Stimulated activated CD8-positive, alpha-beta memory T cell treated with anti-CD3 and anti-CD28 coated beads, Interleukin-2, amount 100 ng/mL, for 1 hour (primary cell): ENCODE measurements at regions not wholly inside any gene's neighbourhood (a gene's known extent, or its start where the extent isn't known, plus 50 kb on each side); places are given as distances from the start of the nearest gene placed in this dataset.

ENCODE experiments used
- DNase-seq, 2 donors: peaks; one replicate each; pipeline ENCODE4 v3.0.0-alpha.2; 2020; ENCODE audit warnings: low read depth in 2 of 2

DNA sequence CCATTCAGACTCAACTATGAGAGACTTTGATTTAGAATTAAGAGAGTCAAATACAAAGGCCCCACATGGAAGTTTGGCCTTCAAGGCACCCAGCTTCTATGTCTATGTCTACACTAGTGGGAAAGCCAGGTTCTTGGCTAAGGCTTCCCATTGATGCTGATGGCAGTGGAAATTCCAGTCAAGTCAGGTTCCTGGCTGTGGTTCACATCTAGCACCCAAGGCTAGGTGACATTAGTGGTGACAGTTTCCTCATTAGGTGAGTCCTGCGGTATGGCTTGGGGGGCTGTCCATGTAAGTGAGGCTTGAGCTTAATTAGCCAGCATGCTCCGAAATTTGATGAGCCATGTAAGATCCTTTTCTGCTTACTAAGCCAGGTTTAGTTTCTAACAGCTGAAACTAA lies 460.9 kb downstream of the RMST start:
- DNase-seq = no peak

DNA sequence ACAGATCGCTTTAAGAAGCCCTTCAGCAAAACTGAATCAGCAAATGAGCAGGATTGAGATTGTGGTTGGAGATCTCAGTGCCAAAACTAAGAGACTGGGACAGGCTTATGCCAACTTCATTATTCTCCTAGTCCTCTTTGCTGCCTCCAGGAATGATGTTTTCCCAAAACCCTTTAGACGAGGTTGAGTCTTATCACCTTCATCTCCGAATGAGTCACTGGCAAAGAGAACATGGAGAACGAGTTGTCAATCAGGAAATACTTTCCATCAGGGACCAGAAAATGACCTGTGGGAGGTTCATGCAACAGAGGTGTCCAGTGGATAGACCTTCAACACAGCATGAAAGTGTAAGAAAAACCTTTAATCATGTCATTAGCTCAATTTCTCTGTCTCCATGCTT lies 461.5 kb downstream of the RMST start:
- no peak for DNase-seq

DNA sequence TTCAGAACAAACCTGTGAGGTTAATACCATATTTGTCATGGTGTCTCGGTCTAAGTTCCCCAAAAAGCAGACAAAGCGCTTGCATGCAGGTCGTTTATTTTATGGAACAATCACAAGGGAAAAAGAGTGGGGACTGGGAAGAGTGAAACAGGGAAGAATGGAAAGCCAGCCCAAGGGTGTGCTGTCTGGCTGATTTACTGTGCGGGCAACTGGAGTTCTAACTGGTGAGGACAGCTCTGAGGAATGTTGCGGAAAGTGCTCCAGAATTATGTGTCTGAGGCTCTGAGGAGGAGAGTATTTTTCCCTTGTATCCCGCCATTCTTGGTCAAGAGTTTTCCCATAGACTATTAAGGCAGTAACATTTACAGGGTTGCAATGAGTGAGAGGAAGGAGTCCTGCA lies 465.4 kb downstream of the RMST start:
- no peak for DNase-seq

GRCh38 chr12:97936165-97936564 lies 473.6 kb downstream of the RMST start:
- no peak for DNase-seq

- DNase-seq = no peak
Measured at GRCh38 chr12:97938031-97938430, 475.4 kb downstream of the RMST start.

- DNase-seq = no peak
Measured at GRCh38 chr12:97939156-97939555, 476.6 kb downstream of the RMST start.

- no peak for DNase-seq
Measured at GRCh38 chr12:97940105-97940504, 477.5 kb downstream of the RMST start.

- DNase-seq = no peak
Measured at GRCh38 chr12:97940629-97941028, 478.0 kb downstream of the RMST start.

DNA sequence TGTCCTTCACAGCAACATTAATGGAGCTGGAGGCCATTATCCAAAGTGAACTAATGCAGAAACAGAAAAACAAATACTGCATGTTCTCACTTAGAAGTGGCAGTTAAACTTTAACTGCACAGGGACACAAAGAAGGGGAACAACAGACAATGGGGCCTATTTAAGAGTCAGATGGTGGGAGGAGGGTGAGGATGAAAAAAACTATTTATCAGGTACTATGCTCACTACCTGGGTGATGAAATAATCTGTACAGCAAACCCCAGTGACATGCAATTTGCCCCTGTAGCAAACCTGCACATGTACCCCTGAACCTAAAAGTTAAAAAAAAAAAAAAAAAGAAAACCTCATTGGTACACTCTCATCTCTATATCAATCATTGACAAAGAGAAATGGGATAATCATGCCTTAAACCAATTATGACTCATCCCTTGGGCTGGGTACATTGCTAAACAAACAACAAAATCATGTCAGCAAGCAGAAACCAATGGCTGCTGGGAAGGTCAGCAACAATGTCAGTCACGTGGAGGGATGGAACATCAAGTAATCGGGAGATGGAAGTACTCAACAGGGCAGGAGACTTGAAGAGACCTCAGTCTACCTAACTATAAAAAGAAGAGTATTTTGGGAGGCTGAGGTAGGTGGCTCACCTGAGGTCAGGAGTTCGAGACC lies 479.2 kb downstream of the RMST start:
- DNase-seq = no peak

- DNase-seq = no peak
Measured at GRCh38 chr12:97943359-97943758, 480.8 kb downstream of the RMST start.

DNA sequence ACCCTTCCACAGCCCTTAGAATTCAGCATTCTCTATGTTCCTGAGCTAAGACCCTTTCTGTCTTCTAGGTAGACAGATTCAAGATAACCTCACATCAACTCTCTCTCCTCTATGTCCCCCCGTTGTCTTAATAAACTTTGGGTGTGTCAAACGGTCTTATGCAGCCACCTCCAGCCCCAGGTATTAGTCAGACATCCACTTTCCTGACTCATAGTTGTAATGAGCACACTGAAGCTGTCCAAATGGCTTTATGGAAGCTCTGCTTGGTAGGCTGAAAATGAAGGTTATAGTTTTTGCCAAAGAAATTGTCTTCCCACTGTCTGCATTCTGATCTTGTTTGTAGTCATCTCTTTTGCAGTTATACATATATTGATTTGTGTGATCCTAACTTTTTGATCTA lies 482.0 kb downstream of the RMST start:
- DNase-seq = no peak

GRCh38 chr12:97946701-97947100 lies 484.1 kb downstream of the RMST start:
- no peak for DNase-seq

GRCh38 chr12:97948591-97948990 lies 486.0 kb downstream of the RMST start:
- DNase-seq = no peak

DNA sequence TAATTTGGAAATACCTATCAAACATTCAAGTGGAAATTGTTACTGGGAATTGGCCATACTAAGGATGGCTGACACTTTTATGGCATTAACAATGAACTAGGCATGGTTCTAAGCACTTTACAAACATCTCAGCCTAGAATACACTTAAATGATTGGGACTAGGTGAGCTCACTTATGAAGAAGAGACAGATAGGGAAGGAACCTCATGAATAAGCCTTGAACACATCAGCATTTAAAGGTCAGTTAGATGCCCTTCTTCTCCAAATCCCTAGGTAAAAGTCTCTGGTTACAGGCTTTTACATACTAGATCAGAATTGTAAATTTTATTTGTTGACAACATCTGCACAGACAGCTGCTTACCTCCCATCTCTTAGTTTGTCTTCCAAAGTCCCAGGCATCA lies 488.6 kb downstream of the RMST start:
- no peak for DNase-seq

- DNase-seq = no peak
Measured at GRCh38 chr12:97951717-97952116, 489.1 kb downstream of the RMST start.

- no peak for DNase-seq
Measured at GRCh38 chr12:97957109-97957508, 494.5 kb downstream of the RMST start.

DNA sequence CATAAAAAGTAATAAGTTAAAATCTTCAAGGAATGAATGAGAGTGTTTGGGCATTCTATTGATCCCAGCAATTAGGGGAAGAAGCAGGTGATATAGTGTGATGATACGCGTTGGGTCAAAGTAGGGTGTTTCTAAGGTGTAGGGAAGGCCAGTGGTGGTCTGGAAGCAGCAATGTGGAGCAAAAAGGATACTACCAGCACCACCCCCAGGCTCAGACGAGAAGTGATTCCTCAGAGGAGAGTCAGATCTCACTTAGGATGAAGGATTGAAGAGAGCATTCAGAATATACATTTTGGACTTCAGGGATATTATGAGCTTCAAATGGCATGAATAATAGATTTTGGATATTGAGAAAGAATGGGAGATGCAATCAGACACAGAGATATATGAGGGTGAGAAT lies 497.6 kb downstream of the RMST start:
- DNase-seq = no peak

DNA sequence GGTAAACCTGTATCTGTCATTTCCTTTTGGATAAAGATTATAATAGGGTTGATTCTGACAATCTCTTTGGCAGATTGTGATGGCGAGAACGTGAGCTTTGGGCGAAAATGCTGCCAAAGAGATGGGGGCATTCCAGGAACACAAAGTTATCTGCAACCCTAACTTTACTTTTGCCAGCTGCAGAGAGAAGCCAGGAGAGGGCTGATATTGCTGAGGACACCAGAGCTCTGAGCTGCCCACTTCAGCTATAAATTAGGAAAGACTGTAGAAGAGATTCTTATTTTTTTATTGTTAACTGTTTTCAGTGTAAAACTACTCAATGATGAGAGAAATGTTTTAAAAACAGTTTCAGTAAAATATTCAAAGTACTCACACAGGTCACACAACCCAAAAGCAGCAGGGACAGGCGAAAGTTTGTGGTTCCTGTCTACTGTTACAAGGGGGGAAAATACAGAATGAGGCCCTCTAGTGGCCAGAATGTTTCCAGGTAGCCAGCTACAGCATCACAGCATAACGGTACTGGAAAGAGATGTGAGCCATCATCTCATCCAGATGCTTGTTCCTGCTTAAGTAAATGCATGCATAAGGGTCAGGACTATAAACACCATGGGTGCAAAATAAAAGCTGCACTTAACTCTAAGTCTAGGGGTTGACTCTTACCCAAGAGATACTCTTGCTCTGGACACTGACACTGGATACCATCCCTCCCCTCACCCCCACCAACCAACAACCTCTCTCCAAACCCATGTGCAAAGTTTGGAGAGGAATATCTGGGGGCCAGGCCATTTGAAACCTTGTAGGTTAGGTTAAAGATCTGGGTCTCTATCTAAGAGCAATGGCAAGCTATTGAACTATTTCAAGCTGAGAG lies 498.4 kb downstream of the RMST start:
- no peak for DNase-seq

- DNase-seq = no peak
Measured at GRCh38 chr12:97967831-97968230, 505.2 kb downstream of the RMST start.

DNA sequence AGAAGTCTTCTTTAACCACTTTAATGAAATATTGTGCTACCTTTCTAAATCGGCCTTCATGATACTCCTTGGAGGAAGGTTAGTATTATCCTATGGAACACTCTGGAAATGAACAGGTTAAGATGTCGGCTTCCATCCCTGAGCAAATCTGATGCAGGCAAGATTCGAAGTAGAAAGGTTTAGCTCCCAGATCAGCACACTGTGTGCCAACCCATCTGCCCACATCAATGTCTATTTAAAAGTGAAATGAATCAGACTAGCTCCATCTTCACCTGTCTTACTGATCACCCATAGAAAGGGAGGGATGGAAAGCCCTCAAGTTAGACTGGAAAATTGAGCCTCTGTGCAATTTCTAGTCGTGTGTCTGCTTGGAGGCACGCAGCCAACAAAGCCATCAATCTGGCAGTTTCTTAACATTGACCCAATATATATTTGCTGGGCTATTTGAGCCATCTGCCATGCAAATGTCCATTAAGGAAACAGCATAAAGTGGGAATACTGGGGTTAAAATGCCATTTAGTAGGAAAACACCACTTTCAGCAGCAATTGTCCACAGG lies 506.1 kb downstream of the RMST start:
- no peak for DNase-seq

DNA sequence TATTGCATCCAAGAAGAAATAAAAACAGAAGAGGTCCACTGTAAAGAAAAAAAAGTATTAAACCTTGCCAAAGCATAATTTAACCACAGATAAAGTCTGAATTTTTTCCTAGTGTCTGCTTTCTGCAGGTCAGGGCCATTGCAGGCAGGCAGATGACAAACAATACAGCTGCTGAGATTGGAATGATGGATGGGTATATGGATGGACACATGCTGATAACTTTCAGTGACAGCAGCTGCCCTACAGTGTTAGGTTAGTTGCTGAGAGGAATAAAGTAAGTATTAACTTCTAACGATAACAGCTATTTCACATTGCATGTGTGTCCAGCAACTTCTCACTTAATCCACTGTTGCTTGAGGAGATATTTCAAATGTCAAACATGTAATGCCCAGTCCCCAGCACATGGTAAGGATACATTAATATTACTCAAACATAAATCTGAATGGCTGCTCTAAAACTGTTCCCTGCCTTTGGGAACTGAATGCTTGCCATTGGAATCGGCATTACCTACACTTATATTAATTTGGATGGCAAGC lies 515.3 kb downstream of the RMST start:
- DNase-seq = no peak

- DNase-seq = no peak
Measured at GRCh38 chr12:97982684-97983083, 520.1 kb downstream of the RMST start.

DNA sequence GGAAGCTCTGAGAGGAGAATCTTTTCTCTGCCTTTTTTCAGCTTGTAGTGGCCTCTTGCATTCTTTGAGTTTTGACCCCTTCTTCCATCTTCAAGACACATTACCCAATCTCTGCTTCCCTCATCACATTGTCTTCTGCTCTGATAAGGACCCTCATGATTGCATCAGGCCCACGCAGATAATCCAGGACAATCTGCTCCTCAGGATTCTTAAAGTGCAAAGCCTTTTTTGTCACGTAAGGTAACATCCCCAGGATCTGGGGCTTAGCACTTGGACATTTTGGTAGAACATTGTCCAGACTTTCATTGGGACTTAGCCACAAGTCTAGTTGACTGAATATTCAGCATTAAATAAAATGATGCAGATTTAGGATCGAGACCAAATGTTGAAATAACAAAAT lies 521.2 kb downstream of the RMST start:
- DNase-seq = no peak
